TTC549 (cell line): ENCODE measurements at regions not wholly inside any gene's neighbourhood (a gene's known extent, or its start where the extent isn't known, plus 50 kb on each side); places are given as distances from the start of the nearest gene placed in this dataset.

ENCODE experiments used
- FAIRE-seq: peaks from 2 replicates; lab custom pipeline; 2012; peaks lifted over from hg19 to GRCh38; lab: Jason Lieb, UNC

DNA sequence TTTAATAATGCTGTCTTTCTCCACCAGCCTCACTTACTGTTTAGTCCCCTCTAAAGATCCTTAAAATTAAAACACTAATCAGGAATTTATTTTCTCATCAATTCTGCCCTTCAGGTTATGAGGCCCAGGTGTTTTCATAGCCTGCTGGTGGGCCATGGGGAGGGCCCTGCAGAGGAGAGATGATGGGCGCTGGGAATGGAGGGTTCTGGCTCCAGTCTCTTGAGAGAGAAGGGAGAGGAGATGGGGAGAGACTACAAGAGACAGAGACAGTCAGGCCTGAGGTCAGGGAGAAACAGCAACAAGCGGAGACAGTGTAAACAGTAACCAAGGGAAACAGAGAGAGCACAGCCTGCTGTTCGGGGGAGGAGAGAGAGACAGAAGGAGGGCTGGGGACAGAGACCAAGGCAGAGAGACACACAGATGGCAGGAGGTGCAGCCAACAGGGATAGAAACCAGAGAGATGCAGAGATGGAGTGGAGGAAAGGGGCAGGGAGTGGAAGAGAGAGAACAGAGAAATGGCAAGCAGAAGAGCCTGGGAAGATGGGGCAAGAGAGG, 187.3 kb upstream of the SYT13 start:
- FAIRE-seq = no peak

DNA sequence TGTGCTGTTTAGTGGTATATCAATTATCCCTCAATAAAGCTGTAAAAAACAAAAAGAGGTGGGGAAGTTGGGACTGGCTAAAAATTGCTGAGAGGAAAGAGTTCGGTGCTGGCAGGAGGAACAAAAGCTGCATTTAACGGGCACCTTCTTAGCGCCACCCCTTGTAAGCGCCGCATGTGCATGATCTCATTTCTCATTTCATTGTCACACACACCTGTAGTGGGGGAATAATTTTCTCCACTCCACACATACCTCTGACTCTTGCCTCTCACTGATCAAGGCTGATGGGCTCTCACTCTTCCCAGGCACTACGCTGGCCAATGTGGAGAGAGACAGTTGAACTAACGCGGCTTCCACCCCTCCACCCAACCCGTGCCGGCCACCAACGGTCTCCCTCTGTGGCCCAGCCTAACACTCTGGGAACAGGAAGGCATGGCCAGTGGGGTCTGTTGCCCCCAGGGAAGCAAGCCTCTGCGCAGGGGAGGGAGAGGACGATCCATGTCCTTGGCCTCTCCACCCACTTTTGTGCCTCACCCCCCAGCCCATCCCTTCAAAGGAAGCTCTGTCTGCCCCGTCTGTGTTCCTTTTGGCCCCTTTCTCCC, 186.7 kb upstream of the SYT13 start:
- FAIRE-seq = no peak

DNA sequence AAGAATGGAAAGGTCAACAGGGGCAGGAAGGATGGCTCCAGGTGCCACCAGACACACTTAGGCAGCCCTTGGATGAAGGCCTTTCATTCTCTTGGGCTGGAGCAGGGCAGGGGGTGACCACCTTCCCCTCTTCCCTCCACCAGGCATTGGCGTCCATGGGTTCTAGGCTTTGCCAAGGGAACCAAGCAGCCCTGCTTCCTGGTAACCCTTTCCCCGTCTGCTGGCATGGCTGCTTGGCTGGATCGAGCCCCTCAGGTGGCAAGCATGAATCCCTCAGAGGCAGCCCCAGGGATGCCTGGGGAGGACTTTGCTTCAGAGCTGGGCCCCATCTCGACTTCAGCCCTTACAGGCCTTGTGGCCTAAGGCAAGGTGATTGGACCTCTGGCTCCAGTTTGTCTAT, 185.1 kb upstream of the SYT13 start:
- FAIRE-seq = no peak

DNA sequence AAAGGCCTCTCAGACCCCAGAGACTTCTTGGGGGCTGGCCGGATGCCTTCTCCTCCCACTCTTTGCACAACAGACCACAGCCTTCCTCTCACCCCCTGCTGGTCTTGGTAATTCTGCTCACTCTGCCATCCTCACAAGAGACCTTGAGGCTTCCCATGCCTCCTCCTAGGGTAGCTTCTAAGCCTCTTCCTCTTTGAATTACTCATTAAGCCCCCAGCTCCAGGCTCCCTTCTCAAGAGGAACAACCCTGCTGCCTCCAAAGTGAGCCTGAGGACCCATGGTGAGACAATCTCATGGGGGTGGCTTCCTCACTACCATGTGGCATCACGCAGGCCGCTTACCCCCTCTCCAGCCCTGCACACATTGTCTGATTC, 184.6 kb upstream of the SYT13 start:
- no peak for FAIRE-seq

DNA sequence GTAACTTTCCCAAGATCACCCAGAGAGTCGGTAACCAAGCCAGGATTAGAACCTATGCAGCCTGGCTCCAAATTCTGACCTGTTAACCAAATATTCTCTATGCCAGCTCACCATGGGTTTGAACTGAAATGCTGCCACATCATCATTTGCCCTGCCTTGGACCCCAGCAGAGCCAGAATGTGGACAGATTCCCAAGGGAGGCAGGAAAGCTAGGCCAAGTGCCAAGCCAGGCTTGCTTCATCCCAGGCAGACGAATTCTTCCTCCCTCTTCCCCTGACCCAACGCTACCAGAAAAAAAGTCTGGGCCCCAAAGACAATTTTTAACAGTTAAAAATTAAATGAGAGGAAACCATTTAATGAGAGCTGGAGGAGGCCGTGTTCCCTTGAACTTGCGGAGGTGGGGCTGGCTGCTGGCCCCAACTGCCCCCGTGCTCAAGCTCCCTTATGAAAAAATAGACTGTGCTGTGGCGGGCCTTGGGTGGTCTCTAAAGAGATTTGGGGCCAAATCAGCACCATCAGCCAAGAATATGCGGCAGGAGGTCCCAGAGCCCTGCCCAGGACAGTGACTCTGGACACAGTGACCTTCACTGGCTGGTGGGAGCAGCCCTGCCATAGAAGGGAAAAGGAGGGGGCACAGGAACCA, 184.1 kb upstream of the SYT13 start:
- no peak for FAIRE-seq

DNA sequence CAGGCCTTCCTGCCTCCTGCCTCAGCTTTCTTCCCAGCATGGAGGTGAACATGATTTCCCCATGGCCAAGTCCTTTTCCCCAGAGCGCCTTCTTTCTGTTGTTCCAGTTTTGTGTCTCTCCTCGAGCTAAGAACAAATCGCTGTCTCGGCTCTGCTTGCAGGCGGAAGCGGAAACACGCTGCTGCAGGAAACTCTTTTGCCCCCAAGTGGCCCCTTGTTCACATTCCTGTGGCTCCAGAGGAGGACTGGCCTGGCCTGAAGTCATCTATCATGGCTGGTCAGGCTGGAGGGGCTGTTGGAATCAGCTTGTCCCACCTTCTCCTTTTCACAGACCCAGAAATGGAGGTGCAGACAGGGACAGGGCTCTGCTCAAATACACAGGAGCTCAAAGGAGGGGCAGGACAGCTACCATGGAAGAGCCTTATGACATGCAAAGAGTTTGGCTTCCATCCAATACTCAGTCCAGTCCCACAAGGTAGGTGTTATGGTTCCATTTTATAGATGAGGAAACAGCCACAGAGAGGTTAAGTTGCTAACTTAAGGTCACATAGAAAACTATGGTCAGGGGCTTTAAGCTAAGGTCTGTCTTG, 182.2 kb upstream of the SYT13 start:
- no peak for FAIRE-seq

DNA sequence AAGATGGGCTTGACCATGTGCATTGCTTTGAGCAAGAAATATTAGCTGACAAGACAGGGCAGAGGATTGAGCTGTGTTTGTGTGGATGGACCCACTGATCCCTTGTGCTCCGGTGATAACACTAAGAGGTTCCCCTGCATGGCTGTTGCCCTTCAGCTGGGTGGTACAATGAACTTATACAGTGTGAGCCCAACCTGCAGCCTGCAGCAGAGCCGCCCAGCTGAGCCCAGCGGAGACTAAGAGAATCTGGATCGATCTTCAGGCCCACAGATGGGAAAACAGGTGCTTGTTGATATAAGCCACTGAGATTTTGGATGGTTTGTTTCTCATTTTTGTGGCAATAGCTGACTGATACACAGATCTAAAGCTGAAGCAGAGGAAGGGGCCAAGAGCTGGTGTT, 177.4 kb upstream of the SYT13 start:
- FAIRE-seq = no peak

DNA sequence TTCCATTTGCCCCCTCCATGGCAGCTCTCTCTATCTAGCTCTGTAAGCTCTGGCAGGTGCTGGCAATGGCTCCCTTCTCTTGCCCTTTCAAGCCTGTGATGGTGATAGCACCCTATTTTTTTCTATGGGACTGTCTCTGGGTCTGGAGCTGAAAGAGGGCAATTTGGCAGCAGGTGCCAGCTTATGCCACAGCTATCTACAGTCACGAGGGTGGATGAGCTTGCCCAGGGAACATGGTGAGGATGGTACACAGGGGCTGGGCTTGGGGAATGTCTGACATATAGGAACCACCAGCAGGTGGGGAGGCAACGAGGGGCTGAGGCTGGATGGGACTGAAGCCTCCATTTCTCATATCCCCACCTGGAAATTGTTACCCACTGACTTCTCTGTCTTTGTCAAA, 175.4 kb upstream of the SYT13 start:
- FAIRE-seq = no peak

DNA sequence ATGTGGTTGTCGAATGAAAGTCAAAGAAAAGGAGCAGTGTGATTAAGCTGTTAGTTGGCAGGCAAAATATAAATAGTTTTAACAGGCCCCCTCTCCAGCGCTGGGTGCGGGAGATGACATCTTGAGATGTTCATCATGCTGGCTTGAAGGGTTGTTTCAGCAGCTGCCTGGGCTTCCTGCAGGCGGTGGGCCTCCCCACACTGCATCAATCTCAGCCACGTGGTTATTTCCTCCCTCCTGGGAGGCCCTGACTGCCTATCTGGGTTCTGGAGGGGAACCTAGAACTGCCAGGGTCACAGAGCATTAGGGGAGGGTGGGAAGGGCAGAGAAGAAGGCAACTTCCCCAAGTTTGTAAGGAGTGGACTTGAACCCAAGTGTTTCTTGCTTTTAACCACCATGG, 173.3 kb upstream of the SYT13 start:
- FAIRE-seq = no peak

DNA sequence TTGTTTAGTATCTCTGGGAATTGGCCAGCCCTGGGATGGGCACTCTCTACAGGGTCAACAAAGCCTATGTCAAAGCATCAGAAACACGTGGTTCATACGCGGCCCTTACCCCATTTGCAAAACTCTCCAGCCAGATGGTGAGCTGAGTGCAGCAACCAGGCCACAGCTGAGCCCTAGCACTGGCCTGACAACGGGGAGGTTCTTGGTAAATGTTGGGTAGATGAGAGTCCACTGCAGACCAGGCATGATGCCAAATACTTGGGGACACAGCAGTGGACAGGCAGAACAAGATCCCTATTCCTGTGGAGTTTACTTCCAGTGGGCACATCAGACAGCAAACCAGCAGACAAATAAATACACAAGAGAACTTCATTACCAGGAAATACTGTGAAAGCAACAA, 172.1 kb upstream of the SYT13 start:
- FAIRE-seq = no peak

DNA sequence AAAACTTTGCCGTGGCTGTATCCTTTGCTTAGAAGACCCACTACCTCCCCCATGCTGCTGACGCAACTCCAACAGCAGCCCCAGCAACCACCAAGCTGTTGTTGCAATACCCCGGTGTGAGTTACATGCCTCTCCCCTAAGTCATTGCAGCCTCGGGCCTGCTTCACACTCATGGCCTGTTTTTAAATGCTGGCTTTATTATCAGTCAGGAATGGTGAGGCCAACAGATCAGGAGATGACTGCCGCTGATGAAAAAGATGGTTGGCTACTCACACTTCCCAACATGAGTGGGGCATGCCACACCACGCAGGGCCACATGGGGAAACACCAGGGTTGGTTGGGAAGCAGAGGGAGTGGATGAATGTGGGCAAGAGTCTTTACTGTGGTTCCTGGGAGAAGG, 171.5 kb upstream of the SYT13 start:
- no peak for FAIRE-seq

DNA sequence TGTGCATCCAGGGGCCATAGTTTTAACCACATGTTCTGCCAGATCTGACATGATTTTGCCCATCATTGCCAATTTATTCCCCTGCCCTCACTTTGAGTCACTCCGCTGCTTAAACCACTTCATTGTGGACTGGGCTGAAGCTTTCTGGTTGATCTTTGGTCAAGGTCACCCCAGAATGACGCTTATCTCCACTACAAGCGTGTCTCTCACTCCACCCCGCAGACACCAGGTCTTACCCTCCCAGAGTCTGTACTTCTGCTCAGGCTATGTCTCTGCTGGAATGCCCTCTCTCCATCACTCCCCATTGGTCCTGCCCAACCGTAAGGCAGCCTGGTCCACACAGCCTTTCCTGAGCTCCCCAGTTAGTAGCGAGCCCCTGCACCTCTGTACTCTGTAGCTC, 170.5 kb upstream of the SYT13 start:
- FAIRE-seq = no peak

DNA sequence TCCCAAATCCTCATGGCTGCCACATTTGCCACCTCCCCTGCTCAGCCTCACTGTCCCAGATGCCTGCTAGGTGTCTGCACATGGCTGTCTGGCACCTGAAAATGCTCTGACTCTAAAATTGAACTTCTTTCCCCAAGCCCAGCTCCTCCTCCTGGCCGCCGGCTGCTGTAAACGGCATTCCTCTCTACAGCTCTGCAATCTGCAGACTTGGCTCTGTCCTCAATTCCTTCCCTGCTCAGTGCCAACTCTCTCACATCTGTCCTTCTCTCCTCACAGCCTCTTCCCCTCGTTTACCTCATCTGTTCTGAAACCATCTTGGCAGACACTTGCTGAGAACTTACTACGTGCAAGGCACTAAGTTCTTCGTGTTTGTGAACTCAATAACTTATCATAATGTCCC, 169.4 kb upstream of the SYT13 start:
- FAIRE-seq = no peak

DNA sequence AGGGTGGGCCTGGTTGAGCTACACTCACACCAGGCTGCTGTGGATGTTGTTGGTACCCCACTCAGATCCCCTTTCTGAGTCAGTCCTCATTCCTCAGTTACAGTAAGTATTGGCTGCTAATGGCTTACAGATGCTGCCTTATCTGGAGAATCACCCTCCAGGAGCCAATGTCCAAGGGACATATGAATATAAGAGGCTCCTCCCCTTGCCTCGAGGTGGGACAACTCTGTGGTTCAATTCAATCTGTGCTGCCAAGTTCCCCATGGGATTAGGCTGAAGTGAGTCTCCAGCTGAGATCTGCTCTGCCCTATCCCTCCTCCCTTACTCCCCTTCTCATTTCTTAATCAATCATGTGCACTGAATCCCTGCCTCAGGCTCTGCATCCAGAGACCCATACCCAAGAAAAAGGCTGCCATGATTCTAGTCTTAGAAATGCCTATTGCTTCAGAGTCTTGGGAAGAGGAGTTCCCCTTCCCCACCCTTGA, 168.8 kb upstream of the SYT13 start:
- no peak for FAIRE-seq

DNA sequence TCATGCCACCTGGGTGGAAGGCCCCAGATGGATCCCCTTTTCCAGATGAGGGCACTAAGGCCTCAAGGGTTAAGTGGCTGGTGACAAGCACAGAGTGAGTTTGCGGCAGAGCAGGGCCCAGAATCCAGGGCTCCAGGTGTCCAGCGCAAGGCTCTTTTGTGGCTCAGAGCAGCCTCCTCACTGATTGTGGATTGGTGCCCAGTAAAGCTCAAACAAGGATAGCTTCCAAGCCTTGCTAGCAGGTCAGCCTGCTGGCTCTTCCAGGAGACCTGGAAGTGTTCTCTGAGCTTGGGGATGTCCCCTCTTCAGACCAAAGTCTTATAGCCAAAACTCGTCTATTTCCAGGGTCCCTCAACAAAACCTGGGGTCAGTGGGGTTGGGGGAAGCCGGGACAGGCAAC, 167.6 kb upstream of the SYT13 start:
- no peak for FAIRE-seq

DNA sequence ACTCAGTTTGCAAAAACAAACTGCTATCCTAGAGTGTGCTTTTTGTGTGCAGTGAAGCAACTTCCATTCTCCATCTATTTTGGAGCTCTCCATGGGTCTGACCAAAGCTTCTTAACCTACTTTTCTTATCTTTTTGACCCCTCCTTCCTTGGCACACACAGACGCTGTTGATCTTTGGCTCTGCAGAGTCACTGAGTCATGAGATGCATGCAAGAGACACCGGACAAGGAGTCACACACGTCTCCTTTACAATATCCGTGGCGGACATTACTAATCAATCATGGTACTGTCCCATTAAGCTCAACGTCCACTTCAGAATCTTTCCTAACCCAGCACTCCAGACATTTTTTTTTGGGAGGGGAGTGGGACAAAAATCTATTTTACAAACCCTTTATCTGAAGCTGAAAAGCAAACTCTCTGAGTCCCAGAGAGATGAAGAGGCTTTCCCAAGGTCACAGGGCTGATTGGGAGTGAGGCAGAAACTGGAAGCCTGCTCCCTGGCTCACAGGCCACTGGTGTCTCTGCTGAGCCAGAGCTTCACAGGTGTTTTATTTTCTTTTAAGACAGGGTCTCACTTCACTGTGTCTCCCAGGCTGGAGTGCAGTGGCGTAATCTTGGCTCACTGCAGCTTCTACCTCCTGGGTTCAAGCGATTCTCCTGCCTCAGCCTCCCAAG, 165.8 kb upstream of the SYT13 start:
- no peak for FAIRE-seq

DNA sequence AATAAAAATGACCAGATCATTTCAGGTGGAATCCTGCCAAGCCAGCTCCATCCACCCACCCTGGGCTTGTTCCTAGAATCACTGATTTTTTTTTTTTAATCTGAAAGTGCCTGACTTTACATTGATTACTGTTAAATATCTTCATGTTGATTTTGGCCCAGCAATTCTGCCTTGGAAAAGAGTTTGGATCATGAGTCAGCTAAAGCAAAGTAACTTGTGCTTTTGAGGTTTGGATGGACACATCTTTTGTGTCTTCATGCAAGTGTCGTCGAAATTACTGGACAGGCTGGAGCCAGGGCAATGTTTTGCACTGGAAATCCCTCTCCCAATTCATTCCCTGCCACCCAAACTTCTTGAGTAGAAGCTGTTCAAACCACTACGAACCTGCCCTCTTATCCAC, 164.0 kb upstream of the SYT13 start:
- no peak for FAIRE-seq

DNA sequence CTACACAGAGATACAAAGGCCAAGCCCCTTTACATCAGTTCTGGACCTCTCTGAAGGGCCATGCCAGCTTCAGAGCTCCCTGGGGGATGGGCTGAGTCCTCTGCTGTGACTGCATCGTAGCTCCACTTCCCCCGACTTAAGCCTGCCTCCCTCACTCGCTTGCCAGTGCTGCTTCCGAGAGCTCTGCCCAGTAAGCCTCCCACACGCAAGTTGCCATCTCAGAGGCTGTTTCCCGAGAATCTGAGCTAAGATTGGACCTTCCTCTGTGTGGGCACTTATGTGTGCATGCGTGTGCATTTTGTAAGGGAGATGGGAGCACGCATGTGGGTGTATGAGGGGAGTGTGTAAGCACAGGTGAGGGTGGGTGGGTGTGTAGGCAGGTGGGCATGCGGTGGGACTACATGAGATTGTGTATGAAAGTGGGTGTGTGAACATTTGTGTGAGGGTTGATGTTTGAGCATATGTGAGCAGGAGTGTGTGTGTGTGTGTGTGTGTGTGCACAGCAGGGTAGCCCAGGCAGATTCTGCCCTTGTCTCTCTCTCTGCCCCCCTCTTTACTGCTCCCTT, 163.0 kb upstream of the SYT13 start:
- FAIRE-seq = no peak

DNA sequence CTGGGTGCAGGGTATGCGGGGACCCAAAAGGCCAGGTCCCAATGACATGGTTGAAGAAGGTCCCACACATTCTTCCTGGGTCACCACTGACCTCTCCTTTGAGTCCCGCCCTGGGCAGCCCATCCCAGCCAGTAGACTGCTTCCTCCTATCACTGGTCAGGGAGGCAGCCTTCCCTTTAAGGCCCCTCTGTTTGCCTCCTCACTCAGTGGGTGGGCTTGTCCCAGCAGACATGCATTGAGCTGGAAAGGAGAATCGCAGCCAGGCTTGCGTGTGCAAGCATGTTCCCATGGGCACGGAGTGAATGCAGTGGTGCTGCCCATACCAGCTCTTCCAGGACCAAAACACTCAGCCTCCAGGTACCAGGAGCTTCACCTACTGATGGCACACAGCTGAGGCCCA, 162.4 kb upstream of the SYT13 start:
- FAIRE-seq = no peak

DNA sequence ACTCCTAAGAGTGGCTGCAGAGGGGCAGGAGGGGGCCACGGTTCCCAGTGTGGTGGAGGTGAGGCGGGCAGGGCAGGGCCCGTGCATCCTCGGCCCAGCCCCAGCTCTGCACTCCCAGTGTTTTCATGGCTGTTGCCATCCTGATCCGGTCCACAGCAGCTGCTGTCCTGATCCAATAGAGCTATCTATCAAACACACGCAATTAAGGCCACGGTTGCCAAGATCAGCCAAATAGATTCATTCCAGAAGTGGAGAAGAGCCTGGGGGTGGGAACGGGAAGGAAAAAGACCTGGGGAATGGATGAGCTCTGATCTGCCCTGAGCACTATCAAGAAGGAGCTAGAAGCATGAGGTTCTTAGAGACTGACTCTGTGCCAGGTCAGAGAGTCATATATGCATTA, 160.9 kb upstream of the SYT13 start:
- no peak for FAIRE-seq

DNA sequence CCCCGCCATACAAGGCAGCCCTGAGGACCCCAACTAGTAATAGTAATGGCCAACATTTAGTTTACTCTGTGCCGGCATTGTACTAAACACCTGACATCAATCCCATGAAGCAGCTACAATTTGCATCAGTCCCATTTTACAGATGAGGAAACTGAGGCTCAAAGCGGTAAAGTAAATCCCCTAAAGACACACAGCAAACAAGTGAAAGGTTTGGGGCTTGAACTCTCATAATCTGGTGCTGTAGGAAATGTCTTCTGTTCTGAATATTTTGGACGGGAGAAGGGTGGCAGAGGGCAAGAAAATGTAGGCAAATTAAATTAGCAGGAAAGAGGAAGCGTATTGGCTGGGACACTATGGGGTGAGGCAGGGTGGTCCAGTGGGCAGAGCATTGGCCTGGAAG, 160.3 kb upstream of the SYT13 start:
- FAIRE-seq = no peak

DNA sequence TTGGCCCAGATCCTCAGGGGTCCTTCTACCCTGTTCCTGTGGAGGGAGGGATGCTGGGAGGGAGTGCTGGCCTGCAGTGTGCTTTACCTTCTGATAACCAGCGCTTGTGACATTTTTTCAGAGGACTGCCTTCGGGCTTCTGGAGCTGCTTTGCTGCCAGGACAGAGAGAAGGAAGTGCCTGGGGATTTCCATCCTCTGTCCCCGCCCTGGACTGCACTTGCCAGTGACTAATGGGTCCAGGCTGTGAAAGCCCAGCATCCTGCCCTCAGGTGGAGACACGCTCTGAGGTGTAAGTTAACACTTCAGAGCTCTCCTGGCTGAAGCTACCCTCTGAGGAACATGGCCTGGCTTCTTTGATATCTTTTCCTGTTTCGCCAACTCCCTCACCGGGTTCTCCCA, 158.7 kb upstream of the SYT13 start:
- no peak for FAIRE-seq

DNA sequence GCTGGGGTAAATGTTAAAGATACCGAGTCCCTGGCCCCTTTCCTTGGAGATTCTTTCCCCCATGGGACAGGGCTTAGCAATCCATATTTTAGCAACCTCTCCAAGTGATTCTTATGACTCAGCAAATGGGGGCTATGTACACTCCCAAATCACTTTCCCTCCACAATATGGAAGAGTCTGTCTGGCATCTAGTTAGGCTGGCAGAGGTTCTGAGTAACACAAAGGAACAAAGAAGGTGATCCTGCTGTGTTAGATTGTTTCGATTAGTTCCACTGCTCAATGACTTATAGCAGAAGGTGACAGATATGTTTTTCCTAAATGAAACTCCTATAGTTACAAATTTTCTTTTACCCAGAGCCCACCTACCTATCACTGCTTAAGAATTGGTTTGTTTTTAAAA, 154.0 kb upstream of the SYT13 start:
- no peak for FAIRE-seq
